ENCODE measurements at regions not wholly inside any gene's neighbourhood (a gene's known extent, or its start where the extent isn't known, plus 50 kb on each side); places are given as distances from the start of the nearest gene placed in this dataset.

DNA sequence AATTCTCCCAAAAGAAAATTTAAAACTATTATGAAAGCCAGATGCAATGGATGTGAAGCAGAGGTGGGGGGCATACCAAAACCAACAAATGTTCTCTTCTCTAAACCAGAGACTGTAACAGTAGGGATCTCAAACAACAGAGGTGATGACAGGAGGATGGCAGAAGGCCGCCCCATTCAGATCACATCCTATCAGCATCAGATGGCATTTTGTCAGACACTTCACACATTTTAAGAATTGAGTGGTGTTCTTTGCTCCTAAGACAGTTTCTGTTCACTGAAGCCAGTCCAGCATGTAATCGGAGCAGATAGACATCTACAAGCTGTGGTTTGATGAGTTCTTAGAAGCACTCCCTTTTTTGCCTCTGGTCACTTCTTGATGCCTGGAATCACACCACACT lies 59.6 kb upstream of the SRRM4 start:
- H3K4me3 ChIP-seq (ENCODE audit: control insufficient read depth, low read depth, low read length), result no peak overlapping the region
- TF ChIP-seq, protein P1, sequence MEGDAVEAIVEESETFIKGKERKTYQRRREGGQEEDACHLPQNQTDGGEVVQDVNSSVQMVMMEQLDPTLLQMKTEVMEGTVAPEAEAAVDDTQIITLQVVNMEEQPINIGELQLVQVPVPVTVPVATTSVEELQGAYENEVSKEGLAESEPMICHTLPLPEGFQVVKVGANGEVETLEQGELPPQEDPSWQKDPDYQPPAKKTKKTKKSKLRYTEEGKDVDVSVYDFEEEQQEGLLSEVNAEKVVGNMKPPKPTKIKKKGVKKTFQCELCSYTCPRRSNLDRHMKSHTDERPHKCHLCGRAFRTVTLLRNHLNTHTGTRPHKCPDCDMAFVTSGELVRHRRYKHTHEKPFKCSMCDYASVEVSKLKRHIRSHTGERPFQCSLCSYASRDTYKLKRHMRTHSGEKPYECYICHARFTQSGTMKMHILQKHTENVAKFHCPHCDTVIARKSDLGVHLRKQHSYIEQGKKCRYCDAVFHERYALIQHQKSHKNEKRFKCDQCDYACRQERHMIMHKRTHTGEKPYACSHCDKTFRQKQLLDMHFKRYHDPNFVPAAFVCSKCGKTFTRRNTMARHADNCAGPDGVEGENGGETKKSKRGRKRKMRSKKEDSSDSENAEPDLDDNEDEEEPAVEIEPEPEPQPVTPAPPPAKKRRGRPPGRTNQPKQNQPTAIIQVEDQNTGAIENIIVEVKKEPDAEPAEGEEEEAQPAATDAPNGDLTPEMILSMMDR (conservative IDR thresholded peaks at IDR 0.05; ENCODE audit: control insufficient read depth, insufficient read depth, low read depth, low read length), result no peak

DNA sequence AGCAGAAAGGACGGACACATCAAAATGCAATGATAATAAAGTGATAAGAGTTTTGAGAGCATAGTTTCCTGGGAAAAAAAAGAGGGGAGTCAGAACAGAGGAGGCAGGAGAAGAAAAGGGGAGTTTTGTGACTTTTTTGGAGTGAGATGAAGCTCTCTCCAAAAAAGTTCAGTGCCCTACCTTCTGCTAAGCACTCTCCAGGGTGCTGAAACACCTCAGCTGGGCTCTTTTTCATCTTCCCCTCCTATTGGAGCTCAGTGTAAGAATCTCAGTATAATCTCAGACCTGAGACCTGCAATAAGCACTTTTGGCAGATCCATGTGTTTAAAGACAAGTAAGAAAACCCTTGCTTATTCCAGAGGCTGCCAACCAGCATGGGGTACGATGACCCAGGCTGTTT lies 58.9 kb upstream of the SRRM4 start:
- DNase-seq (ENCODE audit: low read depth), result no peak
- TF ChIP-seq, protein P1 (conservative IDR thresholded peaks at IDR 0.05; ENCODE audit: control insufficient read depth, insufficient read depth, low read depth, low read length), result no peak
- no peak overlapping the region for H3K4me3 ChIP-seq (ENCODE audit: control insufficient read depth, low read depth, low read length)

More for the DNA sequence above, 59.6 kb upstream of the SRRM4 start:
- DNase-seq (ENCODE audit: low read depth), result no peak

DNA sequence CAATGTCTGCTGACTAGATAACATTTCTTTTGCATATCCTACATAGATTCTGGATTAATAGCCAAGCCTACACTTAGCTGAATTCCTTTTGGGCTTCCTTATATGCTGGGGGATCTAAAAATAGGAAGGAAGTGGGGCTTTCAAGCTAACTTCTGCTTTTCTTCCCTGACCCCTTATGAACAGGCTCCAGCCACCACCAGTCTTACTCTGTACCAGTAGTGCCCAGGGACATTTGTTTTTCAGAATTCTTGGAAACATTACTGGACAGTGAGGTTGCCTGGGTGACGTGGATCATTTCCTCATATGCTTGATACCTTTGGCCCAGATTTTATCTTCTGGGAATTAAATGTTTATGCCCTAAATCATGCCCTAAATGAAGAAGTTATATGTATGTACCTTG lies 55.9 kb upstream of the SRRM4 start:
- no peak for DNase-seq (ENCODE audit: low read depth)
- TF ChIP-seq, protein P1 (conservative IDR thresholded peaks at IDR 0.05; ENCODE audit: control insufficient read depth, insufficient read depth, low read depth, low read length), result no peak
- H3K4me3 ChIP-seq (ENCODE audit: control insufficient read depth, low read depth, low read length), result no peak overlapping the region

DNA sequence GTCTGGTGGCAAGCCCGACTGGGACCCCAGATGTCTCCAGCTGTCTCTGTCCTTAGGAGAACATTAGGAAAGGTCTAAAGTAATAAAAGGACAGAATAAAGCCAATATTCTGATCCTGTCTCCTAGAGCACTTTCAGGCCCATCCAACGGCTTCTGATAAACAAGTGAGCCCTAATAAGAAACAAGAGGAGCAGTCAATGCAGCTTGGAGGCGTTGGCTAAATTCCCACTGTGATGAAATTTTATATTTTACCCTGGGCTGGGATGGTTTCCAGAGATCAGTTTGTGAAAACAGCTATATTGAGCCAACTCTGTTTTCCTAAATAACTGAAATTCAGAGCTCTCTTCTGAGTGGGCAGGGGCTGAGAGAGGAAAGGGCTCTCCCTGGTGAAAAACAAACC lies 55.5 kb upstream of the SRRM4 start:
- H3K4me3 ChIP-seq (ENCODE audit: control insufficient read depth, low read depth, low read length), result no peak overlapping the region
- TF ChIP-seq, protein P1 (conservative IDR thresholded peaks at IDR 0.05; ENCODE audit: control insufficient read depth, insufficient read depth, low read depth, low read length), result no peak
- no peak for DNase-seq (ENCODE audit: low read depth)
